AG08396 (cell line): ENCODE measurements at regions not wholly inside any gene's neighbourhood (a gene's known extent, or its start where the extent isn't known, plus 50 kb on each side); places are given as distances from the start of the nearest gene placed in this dataset.
"Not testable (repeated sequence)": the region's sequence is repeated elsewhere in the genome, so short reads cannot be mapped to it uniquely, and the experiment has no call there.

Experiments used
- DNase-seq: peaks from one replicate; pipeline ENCODE4 v3.0.0; 2012; ENCODE audit warnings: low spot score, mixed read lengths

DNA sequence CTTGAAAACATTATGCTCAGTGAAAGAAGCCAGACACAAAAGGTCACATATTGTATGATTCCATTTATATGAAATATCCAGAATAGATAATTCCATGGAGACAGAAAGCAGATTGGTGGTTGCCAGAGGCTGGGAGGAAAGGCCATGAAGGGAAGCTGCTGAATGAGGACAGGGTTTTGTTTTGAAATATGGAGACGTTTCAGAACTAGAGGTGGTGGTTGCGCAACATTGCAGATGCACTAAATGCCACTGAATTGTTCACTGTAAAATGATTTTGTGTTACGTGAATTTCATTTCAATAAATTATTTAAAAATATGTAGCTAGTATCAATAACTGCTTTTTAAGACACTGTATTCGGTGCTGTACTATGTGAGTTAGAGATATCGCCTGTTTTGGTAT lies 101.7 kb upstream of the ZNF236 start:
- no peak for DNase-seq

DNA sequence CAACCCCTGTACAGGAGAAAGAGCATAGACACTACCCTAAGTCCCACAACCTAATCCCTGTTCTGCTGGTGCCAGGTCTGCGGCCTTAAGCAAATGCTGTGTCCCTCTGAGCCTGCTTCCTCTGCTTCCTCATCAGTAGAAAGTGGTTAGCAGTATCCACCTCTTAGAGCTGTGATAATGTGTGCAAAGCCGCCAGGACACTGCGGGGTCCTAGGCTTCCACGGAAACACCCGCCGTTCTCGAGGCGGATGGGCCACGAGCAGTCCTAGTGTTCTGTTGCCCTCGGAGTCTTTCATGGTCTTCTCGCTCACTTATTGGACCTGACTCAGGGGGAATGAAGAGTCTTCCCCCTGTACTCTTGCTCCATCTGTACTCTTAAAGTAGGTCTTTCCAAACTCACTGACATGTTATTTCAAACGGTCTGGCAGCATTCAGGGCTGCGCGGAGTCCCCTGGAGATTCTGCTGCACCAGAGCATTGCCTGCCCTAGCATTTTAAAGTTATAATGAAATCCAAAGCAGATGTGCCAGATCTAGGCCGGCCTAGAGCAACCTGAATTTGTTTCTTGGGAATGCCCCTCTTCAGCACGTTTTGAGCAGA lies 107.2 kb upstream of the ZNF236 start:
- DNase-seq, result no peak

GRCh38 chr18:76713432-76713831 lies 108.9 kb upstream of the ZNF236 start:
- DNase-seq, result no peak

DNA sequence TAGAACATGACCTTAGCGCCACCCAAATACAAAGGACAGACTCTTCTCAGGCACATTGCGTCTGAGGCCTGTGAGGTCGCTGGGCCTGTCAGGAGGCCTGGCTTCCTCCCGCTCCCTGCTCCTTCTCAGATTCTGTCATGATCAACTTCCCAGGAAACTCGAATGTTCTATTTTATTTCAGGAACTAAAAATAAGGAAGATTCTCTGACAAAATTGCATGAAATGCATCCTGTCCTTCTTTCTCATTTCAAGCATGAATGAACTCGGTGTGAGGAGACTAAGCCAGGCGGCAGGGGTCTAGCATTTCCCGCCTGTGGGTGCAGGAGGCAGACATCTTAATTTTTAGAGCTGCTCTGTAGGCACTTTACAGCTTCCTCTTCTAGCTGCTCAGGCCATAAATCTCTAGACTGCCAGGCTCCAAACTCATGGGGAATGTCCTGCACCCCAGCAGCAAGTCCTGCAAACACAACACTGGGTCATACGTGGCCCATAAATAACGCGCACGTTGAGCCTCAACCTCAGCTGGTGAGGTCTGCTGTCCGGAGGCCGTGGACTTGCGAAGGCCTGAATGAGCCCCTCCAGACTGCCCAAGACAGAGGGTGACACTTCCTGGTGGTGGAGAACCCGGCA lies 109.7 kb upstream of the ZNF236 start:
- DNase-seq, result no peak

DNA sequence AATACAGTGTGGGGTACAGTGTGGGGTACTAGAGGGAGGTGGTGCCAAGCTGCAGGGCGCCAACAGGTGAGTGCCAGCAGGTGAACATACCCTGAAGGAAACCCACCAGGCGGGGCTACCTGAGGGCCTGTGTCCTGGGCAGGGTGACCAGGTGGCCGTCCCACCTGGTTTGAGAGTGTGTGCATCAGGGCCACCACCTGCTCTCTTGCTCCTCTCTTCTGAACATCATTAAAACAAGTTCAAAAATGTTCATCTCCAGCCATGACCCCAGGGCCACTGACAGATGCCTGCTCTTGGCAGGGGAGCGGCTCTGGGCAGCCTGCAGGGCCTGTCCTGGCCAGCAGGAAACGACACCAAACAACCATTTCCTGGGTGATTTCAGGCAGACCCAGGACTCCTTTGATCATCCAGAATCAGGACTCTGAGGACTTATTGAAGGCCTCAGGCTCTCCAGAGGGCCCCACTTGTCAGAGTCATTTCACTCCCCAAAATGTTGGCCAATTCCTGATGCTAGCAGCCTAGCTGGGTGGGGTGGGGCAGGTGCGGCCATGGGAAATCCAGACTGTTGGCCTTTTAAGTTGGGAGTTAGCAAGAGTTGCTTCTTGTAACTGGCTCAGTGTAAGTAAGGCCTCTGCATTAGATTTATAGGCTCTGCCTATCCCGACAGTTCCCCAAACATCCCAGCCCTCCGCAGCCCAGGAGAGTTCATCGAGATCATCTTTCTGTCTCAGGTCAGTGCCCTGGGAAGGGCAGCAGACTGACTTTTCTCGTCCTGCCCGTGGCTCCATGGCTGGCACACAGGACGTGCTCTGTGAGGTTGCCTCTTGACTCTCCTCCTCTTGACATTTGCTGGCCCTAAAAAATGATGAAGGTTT lies 111.5 kb upstream of the ZNF236 start:
- DNase-seq, result no peak

DNA sequence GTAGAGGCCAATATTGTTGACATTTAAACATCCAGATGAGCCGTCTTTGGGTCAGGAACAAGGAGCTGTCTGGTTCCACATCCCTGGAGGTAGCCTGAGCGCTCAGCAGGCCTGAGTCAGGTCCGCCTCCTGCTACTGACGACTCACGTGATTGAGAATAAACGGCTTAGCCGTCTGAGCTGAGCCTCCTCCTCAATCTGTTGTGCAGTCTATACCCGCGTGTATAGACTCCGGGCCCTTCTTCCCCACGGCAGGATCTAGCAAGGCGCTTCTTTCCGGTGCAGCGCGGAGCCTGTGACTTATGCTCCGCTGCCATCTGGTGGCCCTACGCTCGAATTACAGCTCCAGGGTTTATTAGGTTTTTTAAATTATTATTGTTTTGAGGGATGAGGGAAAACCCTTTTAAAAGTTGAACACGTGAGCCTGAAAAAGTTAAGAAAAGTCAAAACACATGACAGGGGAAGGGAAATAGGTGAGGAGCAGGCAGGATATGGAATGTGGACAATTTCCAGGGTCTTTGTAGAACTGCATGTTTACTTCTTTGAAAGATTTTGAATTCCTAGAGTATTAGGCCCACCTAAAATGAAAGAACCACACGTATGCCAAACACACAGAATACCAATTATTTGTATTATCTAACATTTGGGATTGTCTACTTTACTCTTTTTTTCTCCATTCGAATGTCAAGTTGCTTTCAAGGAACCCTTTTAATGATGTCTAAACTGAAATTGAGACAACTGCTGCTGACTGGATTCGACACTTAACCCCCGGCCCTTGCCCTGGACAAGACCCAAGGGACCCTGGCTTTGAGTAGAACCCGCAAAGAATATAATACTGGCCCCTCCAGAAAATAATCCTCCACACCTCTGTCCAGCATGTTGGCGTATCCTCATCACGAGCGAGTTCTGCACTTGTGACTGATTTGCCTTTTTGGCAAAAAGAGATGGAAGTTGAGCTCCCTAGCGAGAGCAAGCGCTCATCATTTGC lies 112.4 kb upstream of the ZNF236 start:
- peak; percentile 80 for DNase-seq

GRCh38 chr18:76708722-76709353 lies 113.5 kb upstream of the ZNF236 start:
- DNase-seq, result no peak

DNA sequence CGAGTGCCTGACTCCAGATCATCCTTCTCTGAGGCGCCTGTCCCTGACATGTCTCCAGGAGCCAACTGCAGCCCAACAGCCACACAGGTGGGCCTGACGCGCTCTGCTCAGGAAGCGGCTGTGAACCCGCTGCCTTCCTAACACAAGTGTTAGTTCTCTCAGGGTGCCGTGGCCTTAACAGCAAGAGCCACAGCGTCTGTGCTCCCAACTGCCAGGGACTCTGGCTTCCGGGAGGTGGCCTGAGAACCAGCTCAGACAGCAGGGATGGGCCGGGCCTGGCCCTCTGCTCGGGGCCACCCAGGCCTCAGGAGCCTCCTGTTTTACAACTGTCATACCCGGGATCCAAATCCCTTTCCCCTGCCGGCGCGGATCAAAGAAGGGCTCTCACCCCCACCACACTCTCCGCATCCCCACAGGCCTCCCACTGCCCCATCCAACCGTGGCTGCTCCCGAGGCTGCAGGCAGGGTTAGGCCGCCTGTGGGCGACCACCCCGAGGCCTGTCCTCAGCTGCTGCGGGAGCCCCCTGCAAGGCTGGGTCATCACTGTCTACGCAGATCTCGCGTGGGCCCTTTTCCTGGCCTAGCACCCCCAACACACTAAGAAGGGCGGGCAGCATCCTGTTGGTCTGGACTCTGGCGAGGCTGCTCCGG lies 114.2 kb upstream of the ZNF236 start:
- DNase-seq, result no peak

GRCh38 chr18:76707534-76707933 lies 114.8 kb upstream of the ZNF236 start:
- DNase-seq, result no peak

- DNase-seq, result not testable (repeated sequence)
These were observed 117.8 kb upstream of the ZNF236 start for GRCh38 chr18:76704589-76704988.

DNA sequence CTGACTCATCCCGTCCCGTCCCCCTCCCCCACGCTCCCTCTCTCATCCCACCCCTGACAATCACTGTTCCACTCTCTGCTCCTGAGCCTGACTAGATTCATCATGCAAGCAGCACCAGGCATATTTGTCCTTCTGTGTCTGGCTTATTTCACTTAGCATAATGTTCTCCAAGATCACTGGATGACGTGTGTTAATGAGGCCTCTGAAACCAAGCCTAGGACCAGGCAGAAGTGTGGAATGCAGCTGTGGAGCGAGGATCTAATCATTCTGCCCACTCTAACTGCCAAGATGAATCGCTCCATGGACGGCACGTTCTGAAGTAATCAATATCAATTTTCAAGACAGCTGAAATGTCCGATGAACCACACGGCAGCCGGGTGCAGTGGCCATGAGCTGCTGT lies 122.4 kb upstream of the ZNF236 start:
- DNase-seq, result no peak

GRCh38 chr18:76697441-76697901 lies 124.9 kb upstream of the ZNF236 start:
- peak; percentile 63 for DNase-seq

GRCh38 chr18:76691800-76692199 lies 130.6 kb upstream of the ZNF236 start:
- DNase-seq, result no peak

- DNase-seq, result no peak
These were observed 132.6 kb upstream of the ZNF236 start for GRCh38 chr18:76689646-76690264.

GRCh38 chr18:76688724-76689472 lies 133.5 kb upstream of the ZNF236 start:
- DNase-seq, result no peak

DNA sequence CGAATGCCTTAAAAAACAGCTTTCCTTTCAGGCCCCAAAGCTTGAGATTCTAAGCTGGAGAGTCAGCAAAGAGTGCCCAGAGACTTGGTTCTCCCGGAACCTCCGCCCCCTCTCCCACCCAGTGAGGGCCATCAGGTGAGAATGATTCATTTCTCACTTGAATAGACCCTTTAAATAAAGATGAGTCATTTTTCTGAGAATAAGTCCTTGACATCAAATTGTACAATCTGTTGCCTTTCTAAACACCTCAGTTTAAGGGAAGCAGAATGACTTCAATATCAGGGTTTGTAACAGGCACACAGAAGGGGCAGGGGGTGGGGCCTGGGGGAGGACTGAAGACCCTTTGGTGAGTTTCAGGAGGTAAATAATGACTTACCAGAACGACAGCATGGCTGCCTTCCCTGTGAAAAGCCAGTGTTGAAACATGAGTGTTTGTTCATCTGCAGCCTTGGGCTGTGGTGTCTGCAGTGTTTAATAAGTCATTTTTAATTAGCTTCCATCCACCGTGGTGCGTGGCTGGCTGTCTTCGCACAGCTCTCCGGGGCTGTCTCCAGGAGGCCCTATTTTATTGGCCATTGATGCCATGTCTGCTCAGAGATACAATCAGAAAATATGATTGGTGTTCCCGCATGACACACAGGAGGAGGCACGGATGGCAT lies 134.9 kb upstream of the ZNF236 start:
- no peak for DNase-seq

DNA sequence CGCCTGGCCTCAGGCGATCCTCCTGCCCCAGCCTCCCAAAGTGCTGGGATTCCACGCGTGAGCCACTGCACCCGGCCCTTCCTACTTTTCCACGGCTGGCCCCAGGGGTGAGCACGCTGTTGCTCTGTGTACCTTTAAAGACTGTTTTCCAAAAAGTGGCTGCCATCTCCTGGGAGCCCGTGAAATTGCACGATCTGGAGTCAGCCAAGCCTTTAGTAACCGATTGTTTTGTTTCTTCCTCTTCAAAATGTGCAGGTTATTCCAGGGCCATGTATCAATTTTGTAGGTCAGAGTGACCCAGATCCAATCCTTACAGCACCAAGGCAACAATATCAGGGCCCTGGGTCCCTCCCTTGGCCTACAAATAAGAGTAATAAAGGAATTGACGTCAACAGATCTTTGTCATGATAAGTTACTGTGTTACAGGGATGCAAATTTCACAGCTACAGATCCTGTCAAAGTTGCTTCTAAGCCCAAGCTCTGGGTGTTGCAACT lies 135.6 kb upstream of the ZNF236 start:
- DNase-seq, result peak; percentile 81

DNA sequence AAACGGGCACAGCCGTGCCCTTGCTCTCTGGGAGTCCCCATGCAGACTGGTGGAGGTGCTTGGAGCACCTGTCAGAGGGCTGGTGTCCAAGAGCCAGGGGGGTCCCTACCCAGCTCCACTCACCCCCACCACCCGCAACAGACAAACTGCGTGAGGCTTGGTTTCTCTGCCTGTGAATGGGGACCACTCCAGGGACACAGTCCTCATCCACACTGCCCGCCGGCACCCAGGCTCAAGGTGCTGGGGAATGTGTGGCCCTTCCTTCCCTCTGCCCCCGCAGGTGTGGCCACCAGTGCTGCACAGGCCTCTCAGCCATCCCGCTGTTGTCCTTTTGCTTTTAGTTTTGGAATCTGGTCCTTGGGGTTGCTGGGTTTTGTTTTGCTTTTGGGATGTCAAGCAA lies 136.5 kb upstream of the ZNF236 start:
- no peak for DNase-seq

DNA sequence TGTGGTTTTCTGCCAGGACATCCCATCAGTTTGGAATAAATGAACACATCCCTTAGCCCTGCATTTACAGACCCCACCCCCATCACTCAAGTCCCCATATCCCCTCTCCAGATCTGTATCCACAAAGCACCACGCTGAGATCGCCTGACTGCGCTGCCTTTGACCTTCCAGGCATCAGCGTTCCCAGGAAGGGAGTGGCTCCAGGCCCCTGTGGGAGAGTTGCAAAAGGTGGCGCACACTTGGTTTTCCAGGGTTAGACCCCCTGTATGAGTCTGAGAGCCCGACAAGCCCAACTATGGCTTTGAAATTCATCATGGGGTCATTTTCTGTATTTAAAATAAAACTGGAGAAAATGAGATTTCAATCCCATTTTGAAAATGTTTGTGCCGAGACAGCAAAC lies 137.0 kb upstream of the ZNF236 start:
- DNase-seq, result no peak
